Fibroblast of villous mesenchyme (primary cell): ENCODE measurements at regions not wholly inside any gene's neighbourhood (a gene's known extent, or its start where the extent isn't known, plus 50 kb on each side); places are given as distances from the start of the nearest gene placed in this dataset.

ENCODE experiments used
- DNase-seq: peaks from one replicate; pipeline ENCODE4 v3.0.0-alpha.2; 2010; ENCODE audit warnings: low read depth
- H3K4me3 ChIP-seq: 2 replicates; pipeline ENCODE4 v1.5.1; 2011; ENCODE audit warnings: low read depth, mild to moderate bottlenecking, low read length
- CTCF ChIP-seq: IDR thresholded peaks from 2 replicates; pipeline ENCODE4 v1.5.1; 2012; ENCODE audit warnings: low read depth, mild to moderate bottlenecking, low read length; ENCODE audit not compliant: insufficient read depth

- TF ChIP-seq CTCF = no peak
- DNase-seq = no peak
Observed at GRCh38 chr13:65727070-65727469, 1503.1 kb downstream of the PCDH9 start.

GRCh38 chr13:65725006-65725405 is 1505.1 kb downstream of the PCDH9 start:
- no peak for DNase-seq
- H3K4me3 ChIP-seq = no peak overlapping the region
- no peak for TF ChIP-seq CTCF

More at GRCh38 chr13:65727070-65727469, 1503.1 kb downstream of the PCDH9 start:
- no peak overlapping the region for H3K4me3 ChIP-seq

- no peak for TF ChIP-seq CTCF
Observed at GRCh38 chr13:65724226-65724625, 1505.9 kb downstream of the PCDH9 start.

GRCh38 chr13:65722506-65722905 is 1507.6 kb downstream of the PCDH9 start:
- no peak for TF ChIP-seq CTCF
- H3K4me3 ChIP-seq = no peak overlapping the region
- no peak for DNase-seq

More at GRCh38 chr13:65724226-65724625, 1505.9 kb downstream of the PCDH9 start:
- no peak for DNase-seq
- no peak overlapping the region for H3K4me3 ChIP-seq

- TF ChIP-seq CTCF = no peak
- H3K4me3 ChIP-seq = no peak overlapping the region
Observed at GRCh38 chr13:65719831-65720230, 1510.3 kb downstream of the PCDH9 start.

GRCh38 chr13:65710514-65710913 is 1519.6 kb downstream of the PCDH9 start:
- TF ChIP-seq CTCF = no peak
- no peak overlapping the region for H3K4me3 ChIP-seq
- no peak for DNase-seq

More at GRCh38 chr13:65719831-65720230, 1510.3 kb downstream of the PCDH9 start:
- DNase-seq = no peak

GRCh38 chr13:65697843-65698242 is 1532.3 kb downstream of the PCDH9 start:
- DNase-seq = no peak
- no peak overlapping the region for H3K4me3 ChIP-seq
- TF ChIP-seq CTCF = no peak
